IPS-15b (cell line): ENCODE measurements at regions not wholly inside any gene's neighbourhood (a gene's known extent, or its start where the extent isn't known, plus 50 kb on each side); places are given as distances from the start of the nearest gene placed in this dataset.
"Not testable (repeated sequence)": the region's sequence is repeated elsewhere in the genome, so short reads cannot be mapped to it uniquely, and the experiment has no call there.

Source experiments
- H3K27me3 ChIP-seq: one replicate; pipeline ENCODE4 v1.6.1; 2013; ENCODE audit warnings: low read length; ENCODE audit not compliant: control insufficient read depth, insufficient read depth
- H3K36me3 ChIP-seq: one replicate; pipeline ENCODE4 v1.6.1; 2013; ENCODE audit warnings: low read length; ENCODE audit not compliant: control insufficient read depth, insufficient read depth
- H3K4me1 ChIP-seq: one replicate; pipeline ENCODE4 v1.6.1; 2013; ENCODE audit warnings: mild to moderate bottlenecking, low read length; ENCODE audit not compliant: control insufficient read depth, insufficient read depth
- H3K4me3 ChIP-seq: one replicate; pipeline ENCODE4 v1.5.1; 2013; ENCODE audit warnings: low read depth, low read length
- H3K9ac ChIP-seq: one replicate; pipeline ENCODE4 v1.6.1; 2013; ENCODE audit warnings: low read depth, mild to moderate bottlenecking, low read length
- H3K9me3 ChIP-seq: one replicate; pipeline ENCODE4 v1.6.1; 2013; ENCODE audit warnings: mild to moderate bottlenecking, low read length; ENCODE audit not compliant: control insufficient read depth, insufficient read depth

DNA sequence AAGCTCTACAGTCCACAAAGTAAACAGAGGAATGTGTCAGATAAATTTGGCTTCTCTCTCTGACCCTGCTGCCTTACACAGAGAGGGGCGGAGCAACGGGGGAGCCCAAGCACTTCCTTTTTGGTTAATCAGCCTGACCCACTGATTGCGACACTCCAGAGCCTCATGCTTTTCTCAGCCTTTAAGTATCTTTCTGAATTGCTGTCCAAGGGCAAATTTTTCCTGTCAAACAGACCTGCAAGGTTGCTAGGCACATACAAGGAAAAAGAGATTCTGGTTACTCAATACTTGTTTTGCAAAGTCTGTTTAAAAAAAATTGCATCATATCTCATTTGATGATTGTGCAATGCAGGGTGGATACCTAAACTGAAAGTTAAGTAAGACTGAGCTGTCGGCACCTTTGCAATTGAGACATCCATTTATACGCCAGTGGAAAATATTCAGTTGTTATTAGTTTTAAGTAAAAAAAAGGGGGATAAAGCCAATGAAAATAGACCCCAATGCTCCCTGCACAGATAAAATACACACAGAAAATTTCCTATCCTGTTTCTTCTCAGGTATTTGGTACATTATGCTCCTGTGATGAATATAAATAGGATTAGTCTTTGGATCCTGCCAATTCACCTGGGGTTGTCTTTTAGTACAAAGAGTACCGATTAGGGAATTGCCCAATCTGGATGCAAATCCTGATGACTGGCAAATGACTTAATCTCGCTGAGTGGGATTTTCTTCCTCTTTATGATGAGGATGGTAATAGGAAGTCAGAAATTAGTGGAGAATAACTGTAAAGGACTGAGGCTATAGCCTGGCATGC, 260.2 kb upstream of the TRIB2 start:
- no peaks in the 10 kb centered on the region for H3K27me3 ChIP-seq
- H3K9ac ChIP-seq, result no peak overlapping the region
- peaks cover 2% of the 10 kb centered on the region for H3K4me1 ChIP-seq
- H3K9me3 ChIP-seq, result no peaks in the 10 kb centered on the region
- no peaks in the 10 kb centered on the region for H3K36me3 ChIP-seq
- no peak overlapping the region for H3K4me3 ChIP-seq

DNA sequence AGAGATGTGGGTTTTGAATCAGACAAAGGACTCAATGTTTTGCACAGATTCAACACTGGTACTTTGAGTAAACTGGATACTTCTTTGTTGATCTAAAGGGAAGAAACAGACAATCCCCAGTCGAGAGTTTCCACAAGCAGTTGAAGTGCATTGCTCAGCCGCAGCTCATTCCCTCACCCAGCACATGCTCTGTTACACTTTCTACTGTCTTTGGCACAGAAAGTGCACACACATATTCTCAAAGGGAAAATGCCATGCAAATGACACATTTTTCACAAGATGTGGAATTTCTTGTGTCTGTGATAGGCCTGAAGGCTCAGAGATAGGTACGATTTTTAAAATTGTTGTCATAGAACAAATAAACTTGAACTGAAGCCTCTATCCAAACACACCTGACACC, 258.9 kb upstream of the TRIB2 start:
- Histone ChIP-seq H3K4me3 (no peak overlapping the region), H3K9ac (no peak overlapping the region), H3K36me3 (no peaks in the 10 kb centered on the region), H3K9me3 (no peaks in the 10 kb centered on the region), H3K4me1 (peaks cover 2% of the 10 kb centered on the region), H3K27me3 (no peaks in the 10 kb centered on the region)

- no peaks in the 10 kb centered on the region for H3K36me3 ChIP-seq
- no peak overlapping the region for H3K4me3 ChIP-seq
- H3K9me3 ChIP-seq, result no peaks in the 10 kb centered on the region
- H3K9ac ChIP-seq, result no peak overlapping the region
- no peaks in the 10 kb centered on the region for H3K4me1 ChIP-seq
- no peaks in the 10 kb centered on the region for H3K27me3 ChIP-seq
Observed at GRCh38 chr2:12463189-12463588, 253.5 kb upstream of the TRIB2 start.

- H3K4me1 ChIP-seq, result no peaks in the 10 kb centered on the region
- H3K4me3 ChIP-seq, result no peak overlapping the region
- no peaks in the 10 kb centered on the region for H3K9me3 ChIP-seq
- H3K27me3 ChIP-seq, result no peaks in the 10 kb centered on the region
- H3K36me3 ChIP-seq, result no peaks in the 10 kb centered on the region
- H3K9ac ChIP-seq, result no peak overlapping the region
Observed at GRCh38 chr2:12465631-12466135, 251.1 kb upstream of the TRIB2 start.

DNA sequence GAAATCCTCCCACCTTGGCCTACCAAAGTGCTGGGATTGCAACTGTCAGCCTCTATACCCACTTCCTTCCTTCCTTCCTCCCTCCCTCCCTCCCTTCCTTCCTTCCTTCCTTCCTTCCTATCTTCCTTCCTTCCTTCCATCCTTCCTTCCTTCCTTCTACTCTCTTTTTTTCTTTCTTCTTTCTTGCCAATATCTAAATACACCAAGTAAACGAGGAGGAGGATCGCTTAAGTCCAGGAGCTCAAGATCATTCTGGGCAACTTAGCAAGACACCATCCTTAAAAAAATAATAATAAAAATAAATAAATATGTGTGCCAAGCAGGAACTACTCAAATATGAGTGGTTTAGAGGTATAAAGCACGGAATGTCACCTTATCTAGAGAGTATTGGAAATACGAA, 249.4 kb upstream of the TRIB2 start:
- Histone ChIP-seq H3K4me1 (no peaks in the 10 kb centered on the region), H3K27me3 (no peaks in the 10 kb centered on the region), H3K9me3 (no peaks in the 10 kb centered on the region), H3K9ac (no peak overlapping the region), H3K36me3 (no peaks in the 10 kb centered on the region), H3K4me3 (no peak overlapping the region)

DNA sequence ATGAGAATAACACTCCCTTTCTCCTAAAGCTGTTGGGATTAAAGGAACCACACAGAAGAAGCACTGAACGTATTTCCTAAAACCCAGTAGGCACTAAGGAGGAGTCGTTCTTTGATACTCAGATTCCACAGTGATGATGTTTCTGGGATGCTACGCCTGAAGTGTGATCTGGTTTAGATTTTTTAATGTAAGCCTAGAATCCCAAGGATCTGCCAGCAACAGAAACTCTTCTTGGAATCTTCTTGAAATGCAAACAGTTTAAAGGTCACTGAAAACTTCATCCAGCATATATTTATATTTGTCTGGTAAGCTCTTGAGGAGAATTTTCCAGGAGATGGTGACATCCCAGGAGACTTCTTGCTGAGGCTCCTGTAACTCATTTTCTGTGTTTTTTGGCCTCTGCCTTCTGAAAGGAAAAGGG, 247.6 kb upstream of the TRIB2 start:
- no peak overlapping the region for H3K9ac ChIP-seq
- H3K4me3 ChIP-seq, result no peak overlapping the region
- no peaks in the 10 kb centered on the region for H3K36me3 ChIP-seq
- no peaks in the 10 kb centered on the region for H3K27me3 ChIP-seq
- H3K9me3 ChIP-seq, result no peaks in the 10 kb centered on the region
- H3K4me1 ChIP-seq, result no peaks in the 10 kb centered on the region

- not testable (repeated sequence) for H3K9me3 ChIP-seq
Observed at GRCh38 chr2:12472265-12472664, 244.5 kb upstream of the TRIB2 start.

GRCh38 chr2:12478151-12479064, 238.3 kb upstream of the TRIB2 start:
- Histone ChIP-seq H3K9me3 (no peaks in the 10 kb centered on the region), H3K4me1 (no peaks in the 10 kb centered on the region), H3K4me3 (no peak overlapping the region), H3K27me3 (no peaks in the 10 kb centered on the region), H3K36me3 (no peaks in the 10 kb centered on the region), H3K9ac (no peak overlapping the region)

More at GRCh38 chr2:12472265-12472664, 244.5 kb upstream of the TRIB2 start:
- not testable (repeated sequence) for H3K4me1 ChIP-seq, H3K9ac ChIP-seq, H3K27me3 ChIP-seq, H3K36me3 ChIP-seq, H3K4me3 ChIP-seq

- Histone ChIP-seq H3K9me3 (no peaks in the 10 kb centered on the region), H3K36me3 (no peaks in the 10 kb centered on the region), H3K4me1 (no peaks in the 10 kb centered on the region), H3K4me3 (no peak overlapping the region), H3K9ac (no peak overlapping the region), H3K27me3 (no peaks in the 10 kb centered on the region)
Observed at GRCh38 chr2:12479065-12479601, 237.6 kb upstream of the TRIB2 start.

GRCh38 chr2:12484536-12485115, 232.1 kb upstream of the TRIB2 start:
- Histone ChIP-seq H3K27me3 (no peaks in the 10 kb centered on the region), H3K4me3 (no peak overlapping the region), H3K9me3 (no peaks in the 10 kb centered on the region), H3K36me3 (no peaks in the 10 kb centered on the region), H3K9ac (no peak overlapping the region), H3K4me1 (no peaks in the 10 kb centered on the region)
